SK-N-SH (cell line): ENCODE measurements at regions not wholly inside any gene's neighbourhood (a gene's known extent, or its start where the extent isn't known, plus 50 kb on each side); places are given as distances from the start of the nearest gene placed in this dataset.

Experiments used
- CTCF ChIA-PET: fragments of 300-600, 350-600 bp; formaldehyde crosslinking; extraction: SDS; loops from one replicate; lab custom pipeline; 2021; lab: Yijun Ruan, JAX
- POLR2A ChIA-PET: fragments of 350-600 bp; sonication (Branson Sonifier 250); formaldehyde crosslinking; extraction: SDS; loops from one replicate; lab custom pipeline; 2020; ENCODE audit warnings: antibody characterized with exemption, inconsistent platforms; lab: Yijun Ruan, JAX
- DNase-seq: peaks from one replicate; pipeline ENCODE4 v3.0.0; 2012
- H2AFZ ChIP-seq: fragments of 200-600 bp; sonication (generic); 2 replicates; pipeline ENCODE4 v1.8.1; 2016; ENCODE audit warnings: antibody characterized with exemption, mild to moderate bottlenecking, low read depth
- H3F3A ChIP-seq: fragments of 200-600 bp; sonication (generic); replicated peaks from 2 replicates; pipeline ENCODE3; 2016; ENCODE audit warnings: antibody characterized with exemption, mild to moderate bottlenecking; ENCODE audit not compliant: insufficient read depth
- H3K27ac ChIP-seq, 2 experiments: fragments of 200-500 bp in 1 of 2; fragments of 200-600 bp in 1 of 2; sonication (Bioruptor generic) in 1 of 2; sonication (generic), shearing (Covaris generic) in 1 of 2; 2 replicates each; pipeline versions ENCODE4 v1.5.1 to v1.6.1; 2014 to 2016; ENCODE audit warnings: low read depth in 2 of 2, inconsistent platforms in 1 of 2, low read length in 1 of 2, mild to moderate bottlenecking in 1 of 2, mixed read lengths in 1 of 2
- H3K27me3 ChIP-seq: fragments of 200-600 bp; sonication (generic), shearing (Covaris generic); 2 replicates; pipeline ENCODE4 v1.6.1; 2016; ENCODE audit warnings: mixed run types; ENCODE audit not compliant: insufficient read depth
- H3K36me3 ChIP-seq, 2 experiments: fragments of 200-500 bp in 1 of 2; fragments of 200-600 bp in 1 of 2; sonication (Bioruptor generic) in 1 of 2; sonication (generic) in 1 of 2; replicated peaks in 1 of 2; 2 replicates each; pipeline versions ENCODE3 to v1.5.1; 2014 to 2016; ENCODE audit warnings: low read length in 1 of 2, mild to moderate bottlenecking in 1 of 2; ENCODE audit not compliant: insufficient read depth in 2 of 2, control insufficient read depth in 1 of 2
- H3K4me1 ChIP-seq, 2 experiments: fragments of 200-500 bp in 1 of 2; fragments of 200-600 bp in 1 of 2; sonication (Bioruptor generic) in 1 of 2; sonication (generic), shearing (Covaris generic) in 1 of 2; 2 replicates each; pipeline versions ENCODE4 v1.5.1 to v1.6.1; 2014 to 2016; ENCODE audit warnings: low read depth in 1 of 2, low read length in 1 of 2, mixed run types in 1 of 2; ENCODE audit not compliant: insufficient read depth in 2 of 2, control insufficient read depth in 1 of 2
- H3K4me2 ChIP-seq: fragments of 200-600 bp; sonication (generic), shearing (Covaris generic); 2 replicates; pipeline ENCODE4 v1.6.1; 2017; ENCODE audit warnings: mixed run types
- H3K4me3 ChIP-seq, 2 experiments: fragments of 200-500 bp in 1 of 2; fragments of 200-600 bp in 1 of 2; sonication (Bioruptor generic) in 1 of 2; sonication (generic), shearing (Covaris generic) in 1 of 2; 2 replicates each; pipeline versions ENCODE4 v1.5.1 to v1.8.1; 2014 to 2016; ENCODE audit warnings: low read depth in 2 of 2, inconsistent platforms in 1 of 2, low read length in 1 of 2, mild to moderate bottlenecking in 1 of 2, mixed read lengths in 1 of 2, moderate library complexity in 1 of 2
- H3K79me2 ChIP-seq: fragments of 200-600 bp; sonication (generic); 2 replicates; pipeline ENCODE4 v1.8.1; 2017; ENCODE audit warnings: mild to moderate bottlenecking; ENCODE audit not compliant: insufficient read depth
- H3K9ac ChIP-seq: fragments of 200-600 bp; sonication (generic); 2 replicates; pipeline ENCODE4 v1.6.1; 2017; ENCODE audit warnings: mixed run types
- H3K9me2 ChIP-seq: fragments of 200-600 bp; sonication (generic); 2 replicates; pipeline ENCODE4 v1.6.1; 2017; ENCODE audit warnings: mixed run types
- H3K9me3 ChIP-seq: fragments of 200-600 bp; sonication (generic); 2 replicates; pipeline ENCODE4 v1.6.1; 2017; ENCODE audit warnings: mixed run types, mild to moderate bottlenecking, moderate library complexity
- H4K20me1 ChIP-seq: fragments of 200-600 bp; sonication (generic); 2 replicates; pipeline ENCODE4 v1.6.1; 2017; ENCODE audit warnings: mild to moderate bottlenecking, mixed run types; ENCODE audit not compliant: insufficient read depth
- CHD2 ChIP-seq: fragments of 150-350 bp; IDR thresholded peaks from 2 replicates; pipeline ENCODE4 v1.6.1; 2018; ENCODE audit warnings: low read length; ENCODE audit not compliant: partially characterized antibody
- ELF1 ChIP-seq: IDR thresholded peaks from 2 replicates; pipeline ENCODE4 v1.4.0; 2012
- EZH2phosphoT487 ChIP-seq: fragments of 200-600 bp; sonication (generic); IDR thresholded peaks from 2 replicates; pipeline ENCODE4 v1.6.1; 2017; ENCODE audit warnings: low read depth, mixed run types, mild to moderate bottlenecking, antibody characterized with exemption, moderate library complexity, borderline replicate concordance
- FOXJ3 ChIP-seq: sonication (generic); formaldehyde crosslinking; IDR thresholded peaks from 2 replicates; pipeline ENCODE4 v1.5.1; 2020; ENCODE audit warnings: mild to moderate bottlenecking, missing genetic modification reagents
- FOXM1 ChIP-seq: IDR thresholded peaks from 2 replicates; pipeline ENCODE4 v1.4.0; 2012; ENCODE audit warnings: low read depth, mild to moderate bottlenecking
- GABPA ChIP-seq: IDR thresholded peaks from 2 replicates; pipeline ENCODE4 v1.4.0; 2012; ENCODE audit warnings: low read depth, mild to moderate bottlenecking
- MEF2A ChIP-seq: IDR thresholded peaks from 2 replicates; pipeline ENCODE4 v1.4.0; 2012; ENCODE audit warnings: low read depth, borderline replicate concordance
- MXI1 ChIP-seq: IDR thresholded peaks from 2 replicates; pipeline ENCODE4 v1.6.1; 2012; ENCODE audit warnings: mild to moderate bottlenecking, low read depth, low read length, improper control_type of control experiment
- POLR2AphosphoS5 ChIP-seq: IDR thresholded peaks from 2 replicates; pipeline ENCODE4 v1.6.1; 2012; ENCODE audit warnings: low read depth, low read length
- RAD21 ChIP-seq: IDR thresholded peaks from 2 replicates; pipeline ENCODE4 v1.6.1; 2012; ENCODE audit warnings: mild to moderate bottlenecking, low read length
- RFX5 ChIP-seq: IDR thresholded peaks from 2 replicates; pipeline ENCODE4 v1.6.1; 2012; ENCODE audit warnings: mild to moderate bottlenecking, improper control_type of control experiment, low read length
- RXRA ChIP-seq: IDR thresholded peaks from 2 replicates; pipeline ENCODE4 v1.4.0; 2012; ENCODE audit warnings: low read depth, mild to moderate bottlenecking, borderline replicate concordance
- TCF12 ChIP-seq: IDR thresholded peaks from 2 replicates; pipeline ENCODE4 v1.4.0; 2012
- WGBS: methylation state at CpG from one replicate; pipeline ENCODE4 v1.1.6; 2017; ENCODE audit warnings: low lambda C conversion rate; 5-methylcytosine and 5-hydroxymethylcytosine counted together
- TF ChIP-seq, protein P1 (sequence below): IDR thresholded peaks from 2 replicates; pipeline ENCODE4 v1.4.0; 2012; ENCODE audit warnings: low read depth, borderline replicate concordance
- TF ChIP-seq, protein P2 (sequence below): fragments of 200-600 bp; sonication (generic); IDR thresholded peaks from 2 replicates; pipeline ENCODE4 v1.6.1; 2017; ENCODE audit warnings: antibody characterized with exemption, mild to moderate bottlenecking, moderate library complexity
- TF ChIP-seq, protein P3 (sequence below): IDR thresholded peaks from 2 replicates; pipeline ENCODE4 v1.4.0; 2012; ENCODE audit warnings: low read depth
- TF ChIP-seq, protein P4 (sequence below): IDR thresholded peaks from 2 replicates; pipeline ENCODE4 v1.4.0; 2012; ENCODE audit warnings: low read depth, borderline replicate concordance
- TF ChIP-seq, protein P5 (sequence below): IDR thresholded peaks from 2 replicates; pipeline ENCODE4 v1.6.1; 2012; ENCODE audit warnings: mild to moderate bottlenecking, low read depth, low read length, moderate library complexity
- TF ChIP-seq, protein P6 (sequence below): fragments of 150-350 bp; IDR thresholded peaks from 2 replicates; pipeline ENCODE4 v1.6.1; 2017; ENCODE audit warnings: antibody characterized with exemption, low read length, low read depth, borderline replicate concordance

DNA sequence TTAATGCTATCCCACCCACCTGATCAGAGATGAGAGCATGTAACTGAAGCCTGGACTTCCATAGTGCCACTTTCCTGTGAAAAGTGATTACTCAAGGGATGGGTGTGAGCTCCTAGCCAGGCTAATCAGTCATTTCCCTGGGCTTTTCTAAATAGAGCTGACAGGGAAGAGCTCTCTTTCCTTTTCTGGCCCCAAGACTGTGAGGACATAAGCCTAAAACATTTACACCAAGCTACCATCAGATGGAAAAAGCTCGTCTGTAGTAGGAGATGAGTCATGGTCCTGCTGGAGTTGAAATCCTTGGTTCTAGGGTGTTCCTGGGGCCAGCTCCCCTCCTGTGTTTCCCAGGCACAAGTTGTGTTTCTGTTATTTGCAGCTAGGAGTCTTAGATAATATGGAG, 52.4 kb upstream of the NDP start:
- Histone ChIP-seq H4K20me1 (no peaks in the 10 kb centered on the region), H3K4me2 (no peak overlapping the region), H3K36me3 (no peaks in the 10 kb centered on the region), H3K27me3 (peaks cover 6% of the 10 kb centered on the region; the same call in 1 of the 2 replicates), H3K9me2 (no peaks in the 10 kb centered on the region), H3K4me1 (no peaks in the 10 kb centered on the region; a peak in 1 of 4 replicates), H3K9ac (no peak overlapping the region), H3K27ac (peak overlapping the region in 1 of 2 experiments; percentile 68; a peak in 2 of 4 replicates), H2AFZ (no peak overlapping the region), H3K9me3 (no peaks in the 10 kb centered on the region), H3K4me3 (no peak overlapping the region), H3F3A (peaks cover 11% of the 10 kb centered on the region), H3K79me2 (no peaks in the 10 kb centered on the region)
- ChIA-PET POLR2A (no interaction called here), CTCF (interaction anchor here (0.8 to 1.2 kb wide), 4 partner anchors 14 to 218 kb away, joined by 3 to 6 read pairs (median 3); no protein-coding TSS in a partner anchor)
- no peak for DNase-seq
- TF ChIP-seq TCF12 (no peak), CHD2 (no peak), FOXJ3 (CRISPR knock-in tag) (no peak), GABPA (no peak), POLR2AphosphoS5 (no peak), MXI1 (no peak), RAD21 (no peak), RXRA (no peak), EZH2phosphoT487 (no peak), FOXM1 (no peak), ELF1 (no peak), RFX5 (no peak), MEF2A (no peak)
- TF ChIP-seq, protein P1, sequence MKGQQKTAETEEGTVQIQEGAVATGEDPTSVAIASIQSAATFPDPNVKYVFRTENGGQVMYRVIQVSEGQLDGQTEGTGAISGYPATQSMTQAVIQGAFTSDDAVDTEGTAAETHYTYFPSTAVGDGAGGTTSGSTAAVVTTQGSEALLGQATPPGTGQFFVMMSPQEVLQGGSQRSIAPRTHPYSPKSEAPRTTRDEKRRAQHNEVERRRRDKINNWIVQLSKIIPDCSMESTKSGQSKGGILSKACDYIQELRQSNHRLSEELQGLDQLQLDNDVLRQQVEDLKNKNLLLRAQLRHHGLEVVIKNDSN: no peak
- TF ChIP-seq, protein P2, sequence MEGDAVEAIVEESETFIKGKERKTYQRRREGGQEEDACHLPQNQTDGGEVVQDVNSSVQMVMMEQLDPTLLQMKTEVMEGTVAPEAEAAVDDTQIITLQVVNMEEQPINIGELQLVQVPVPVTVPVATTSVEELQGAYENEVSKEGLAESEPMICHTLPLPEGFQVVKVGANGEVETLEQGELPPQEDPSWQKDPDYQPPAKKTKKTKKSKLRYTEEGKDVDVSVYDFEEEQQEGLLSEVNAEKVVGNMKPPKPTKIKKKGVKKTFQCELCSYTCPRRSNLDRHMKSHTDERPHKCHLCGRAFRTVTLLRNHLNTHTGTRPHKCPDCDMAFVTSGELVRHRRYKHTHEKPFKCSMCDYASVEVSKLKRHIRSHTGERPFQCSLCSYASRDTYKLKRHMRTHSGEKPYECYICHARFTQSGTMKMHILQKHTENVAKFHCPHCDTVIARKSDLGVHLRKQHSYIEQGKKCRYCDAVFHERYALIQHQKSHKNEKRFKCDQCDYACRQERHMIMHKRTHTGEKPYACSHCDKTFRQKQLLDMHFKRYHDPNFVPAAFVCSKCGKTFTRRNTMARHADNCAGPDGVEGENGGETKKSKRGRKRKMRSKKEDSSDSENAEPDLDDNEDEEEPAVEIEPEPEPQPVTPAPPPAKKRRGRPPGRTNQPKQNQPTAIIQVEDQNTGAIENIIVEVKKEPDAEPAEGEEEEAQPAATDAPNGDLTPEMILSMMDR: no peak
- TF ChIP-seq, protein P3, sequence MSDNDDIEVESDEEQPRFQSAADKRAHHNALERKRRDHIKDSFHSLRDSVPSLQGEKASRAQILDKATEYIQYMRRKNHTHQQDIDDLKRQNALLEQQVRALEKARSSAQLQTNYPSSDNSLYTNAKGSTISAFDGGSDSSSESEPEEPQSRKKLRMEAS: no peak
- TF ChIP-seq, protein P4, sequence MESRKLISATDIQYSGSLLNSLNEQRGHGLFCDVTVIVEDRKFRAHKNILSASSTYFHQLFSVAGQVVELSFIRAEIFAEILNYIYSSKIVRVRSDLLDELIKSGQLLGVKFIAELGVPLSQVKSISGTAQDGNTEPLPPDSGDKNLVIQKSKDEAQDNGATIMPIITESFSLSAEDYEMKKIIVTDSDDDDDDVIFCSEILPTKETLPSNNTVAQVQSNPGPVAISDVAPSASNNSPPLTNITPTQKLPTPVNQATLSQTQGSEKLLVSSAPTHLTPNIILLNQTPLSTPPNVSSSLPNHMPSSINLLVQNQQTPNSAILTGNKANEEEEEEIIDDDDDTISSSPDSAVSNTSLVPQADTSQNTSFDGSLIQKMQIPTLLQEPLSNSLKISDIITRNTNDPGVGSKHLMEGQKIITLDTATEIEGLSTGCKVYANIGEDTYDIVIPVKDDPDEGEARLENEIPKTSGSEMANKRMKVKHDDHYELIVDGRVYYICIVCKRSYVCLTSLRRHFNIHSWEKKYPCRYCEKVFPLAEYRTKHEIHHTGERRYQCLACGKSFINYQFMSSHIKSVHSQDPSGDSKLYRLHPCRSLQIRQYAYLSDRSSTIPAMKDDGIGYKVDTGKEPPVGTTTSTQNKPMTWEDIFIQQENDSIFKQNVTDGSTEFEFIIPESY: no peak
- TF ChIP-seq, protein P5, sequence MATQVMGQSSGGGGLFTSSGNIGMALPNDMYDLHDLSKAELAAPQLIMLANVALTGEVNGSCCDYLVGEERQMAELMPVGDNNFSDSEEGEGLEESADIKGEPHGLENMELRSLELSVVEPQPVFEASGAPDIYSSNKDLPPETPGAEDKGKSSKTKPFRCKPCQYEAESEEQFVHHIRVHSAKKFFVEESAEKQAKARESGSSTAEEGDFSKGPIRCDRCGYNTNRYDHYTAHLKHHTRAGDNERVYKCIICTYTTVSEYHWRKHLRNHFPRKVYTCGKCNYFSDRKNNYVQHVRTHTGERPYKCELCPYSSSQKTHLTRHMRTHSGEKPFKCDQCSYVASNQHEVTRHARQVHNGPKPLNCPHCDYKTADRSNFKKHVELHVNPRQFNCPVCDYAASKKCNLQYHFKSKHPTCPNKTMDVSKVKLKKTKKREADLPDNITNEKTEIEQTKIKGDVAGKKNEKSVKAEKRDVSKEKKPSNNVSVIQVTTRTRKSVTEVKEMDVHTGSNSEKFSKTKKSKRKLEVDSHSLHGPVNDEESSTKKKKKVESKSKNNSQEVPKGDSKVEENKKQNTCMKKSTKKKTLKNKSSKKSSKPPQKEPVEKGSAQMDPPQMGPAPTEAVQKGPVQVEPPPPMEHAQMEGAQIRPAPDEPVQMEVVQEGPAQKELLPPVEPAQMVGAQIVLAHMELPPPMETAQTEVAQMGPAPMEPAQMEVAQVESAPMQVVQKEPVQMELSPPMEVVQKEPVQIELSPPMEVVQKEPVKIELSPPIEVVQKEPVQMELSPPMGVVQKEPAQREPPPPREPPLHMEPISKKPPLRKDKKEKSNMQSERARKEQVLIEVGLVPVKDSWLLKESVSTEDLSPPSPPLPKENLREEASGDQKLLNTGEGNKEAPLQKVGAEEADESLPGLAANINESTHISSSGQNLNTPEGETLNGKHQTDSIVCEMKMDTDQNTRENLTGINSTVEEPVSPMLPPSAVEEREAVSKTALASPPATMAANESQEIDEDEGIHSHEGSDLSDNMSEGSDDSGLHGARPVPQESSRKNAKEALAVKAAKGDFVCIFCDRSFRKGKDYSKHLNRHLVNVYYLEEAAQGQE: no peak
- TF ChIP-seq, protein P6, sequence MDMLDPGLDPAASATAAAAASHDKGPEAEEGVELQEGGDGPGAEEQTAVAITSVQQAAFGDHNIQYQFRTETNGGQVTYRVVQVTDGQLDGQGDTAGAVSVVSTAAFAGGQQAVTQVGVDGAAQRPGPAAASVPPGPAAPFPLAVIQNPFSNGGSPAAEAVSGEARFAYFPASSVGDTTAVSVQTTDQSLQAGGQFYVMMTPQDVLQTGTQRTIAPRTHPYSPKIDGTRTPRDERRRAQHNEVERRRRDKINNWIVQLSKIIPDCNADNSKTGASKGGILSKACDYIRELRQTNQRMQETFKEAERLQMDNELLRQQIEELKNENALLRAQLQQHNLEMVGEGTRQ: no peak
- 24% methylated on average over 1 of the region's 1 CpG for whole genome bisulfite sequencing
